CD4-positive, alpha-beta T cell treated with Interleukin-4 for 4 hours (primary cell): ENCODE measurements at regions not wholly inside any gene's neighbourhood (a gene's known extent, or its start where the extent isn't known, plus 50 kb on each side); places are given as distances from the start of the nearest gene placed in this dataset.
"Not testable (repeated sequence)": the region's sequence is repeated elsewhere in the genome, so short reads cannot be mapped to it uniquely, and the experiment has no call there.

Source experiments
- DNase-seq: peaks from one replicate; pipeline ENCODE4 v3.0.0-alpha.2; 2020

- no peak for DNase-seq
Observed at GRCh38 chr14:104250175-104250574, 111.8 kb downstream of the KIF26A start.

DNA sequence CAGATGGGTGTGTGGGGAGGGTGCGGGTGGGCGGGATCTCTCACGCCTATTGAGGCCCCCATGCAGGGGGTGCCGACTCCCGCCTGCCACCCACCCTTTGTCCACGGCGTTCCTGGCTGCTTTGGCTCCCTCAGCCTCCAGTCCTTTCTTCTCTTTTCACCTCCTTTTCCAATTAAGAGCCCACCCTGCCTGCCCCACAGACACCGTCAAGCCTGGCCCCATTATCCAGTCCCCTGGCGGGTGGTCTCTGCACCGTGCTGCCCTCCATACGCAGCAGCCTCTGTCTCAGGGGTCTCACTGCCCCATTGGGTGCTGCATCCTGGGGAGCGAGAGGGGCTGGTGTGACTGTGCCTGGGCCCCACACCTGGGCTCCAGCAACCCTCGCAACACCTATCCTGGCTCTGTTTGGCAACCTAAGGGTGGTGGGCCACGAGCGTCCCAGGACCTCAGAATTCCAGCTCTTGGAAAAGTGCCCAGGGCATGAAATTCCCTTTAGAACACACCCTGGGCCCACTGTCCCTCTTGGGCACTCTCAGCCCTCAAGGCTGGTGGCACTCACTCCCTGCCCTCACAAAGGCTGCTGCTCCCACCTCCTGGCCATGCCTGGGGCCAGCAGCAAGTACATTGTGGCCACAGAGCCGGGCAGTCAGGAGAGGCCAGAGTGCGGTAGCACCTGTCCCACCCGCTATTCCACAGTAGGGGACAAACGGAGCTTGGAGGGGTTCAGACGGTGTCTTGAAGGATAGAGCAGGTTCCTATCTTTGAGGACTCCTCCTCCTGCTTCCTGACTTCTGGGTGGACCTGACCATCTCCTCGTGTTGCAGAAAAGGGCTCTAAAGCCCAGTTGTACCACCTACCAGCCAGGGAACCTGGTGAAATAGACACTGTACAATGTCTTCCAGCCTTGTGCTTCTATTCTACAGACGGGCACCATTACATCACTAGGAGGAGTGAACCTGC, 114.1 kb downstream of the KIF26A start:
- DNase-seq = no peak

DNA sequence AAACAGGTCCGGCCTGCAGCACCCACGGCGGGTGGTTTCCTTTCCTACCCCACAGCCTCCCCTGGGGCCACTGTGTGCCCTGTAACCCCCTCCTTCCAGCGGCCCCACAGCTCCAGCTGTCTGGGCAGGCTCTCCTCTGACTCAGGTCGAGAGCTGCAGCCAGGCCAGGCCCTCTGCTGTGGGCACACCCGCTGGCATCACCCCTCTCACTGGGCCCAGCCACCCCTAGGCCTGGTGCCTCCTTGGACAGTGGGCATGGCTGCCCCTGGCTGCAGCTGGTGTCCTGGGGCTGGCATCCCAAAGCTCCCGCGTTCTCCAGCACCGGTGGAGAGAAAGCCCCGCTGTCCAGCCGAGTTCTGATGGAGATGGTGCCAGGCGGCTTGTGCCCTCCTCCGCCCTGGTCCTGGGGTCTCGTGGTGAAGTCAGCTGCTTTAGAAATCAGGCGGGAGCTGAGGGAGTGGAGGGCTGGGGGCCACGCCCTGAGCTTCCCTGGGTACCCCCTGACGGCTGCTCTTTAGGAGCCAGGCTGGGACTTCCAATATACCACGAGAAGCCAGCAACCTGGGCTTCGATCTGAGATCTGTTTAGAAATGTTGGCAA, 114.9 kb downstream of the KIF26A start:
- DNase-seq = no peak

DNA sequence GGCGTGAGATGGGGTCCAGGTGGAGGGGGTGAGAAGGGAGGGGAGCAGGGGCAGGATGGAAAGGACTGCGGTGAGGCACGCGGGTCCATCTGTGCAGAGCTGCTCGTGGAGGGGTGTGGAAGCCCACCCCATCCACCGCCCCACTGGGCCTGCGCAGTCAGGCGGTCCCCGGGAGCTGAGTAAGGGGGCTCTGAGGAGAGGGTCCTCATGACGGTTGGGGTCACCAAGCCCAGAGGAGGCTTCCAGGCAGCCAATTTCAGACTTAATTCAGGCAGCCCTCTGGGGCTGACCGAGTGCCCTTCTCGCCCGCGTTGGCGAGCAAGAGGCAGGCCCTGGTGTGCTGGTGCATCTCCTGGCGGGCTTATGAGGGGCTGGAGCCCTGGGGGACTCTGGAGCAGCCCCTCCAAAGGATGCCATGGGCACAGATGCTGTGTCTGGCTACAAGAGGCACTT, 115.5 kb downstream of the KIF26A start:
- no peak for DNase-seq

DNA sequence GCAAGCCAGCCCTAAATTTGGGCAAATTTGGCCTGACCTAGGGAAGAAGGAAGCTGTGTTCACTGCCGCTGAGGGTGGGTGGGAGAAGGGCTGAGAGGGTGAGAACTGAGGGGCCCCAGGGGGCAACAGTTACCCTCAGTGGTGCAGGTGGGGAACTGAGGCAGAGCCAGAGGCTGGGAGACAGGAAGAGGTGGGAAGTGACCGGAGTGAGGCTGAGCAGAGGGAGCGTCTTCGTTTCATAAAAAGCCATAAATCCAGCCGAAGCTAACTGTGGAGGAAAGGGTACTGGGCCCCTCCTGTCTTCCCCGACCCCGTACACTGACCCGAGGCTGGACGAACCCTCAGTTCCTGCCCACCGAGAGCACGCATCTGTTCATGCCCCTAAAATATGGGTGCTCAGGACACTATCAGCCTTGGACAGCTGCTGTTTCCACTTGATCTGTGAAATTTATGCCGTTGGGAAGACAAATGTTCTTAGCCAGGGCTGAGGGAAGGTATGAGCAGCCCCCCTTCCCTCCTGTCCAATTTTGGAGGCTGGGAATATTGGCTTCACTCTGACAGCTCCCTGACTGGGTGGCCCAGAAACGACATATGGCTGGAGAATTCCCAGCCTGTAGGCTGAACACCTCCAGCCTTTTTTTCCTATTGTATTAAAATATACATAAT, 116.5 kb downstream of the KIF26A start:
- no peak for DNase-seq

GRCh38 chr14:104256025-104256424, 117.6 kb downstream of the KIF26A start:
- DNase-seq = no peak

- no peak for DNase-seq
Observed at GRCh38 chr14:104262515-104263514, 124.4 kb downstream of the KIF26A start.

DNA sequence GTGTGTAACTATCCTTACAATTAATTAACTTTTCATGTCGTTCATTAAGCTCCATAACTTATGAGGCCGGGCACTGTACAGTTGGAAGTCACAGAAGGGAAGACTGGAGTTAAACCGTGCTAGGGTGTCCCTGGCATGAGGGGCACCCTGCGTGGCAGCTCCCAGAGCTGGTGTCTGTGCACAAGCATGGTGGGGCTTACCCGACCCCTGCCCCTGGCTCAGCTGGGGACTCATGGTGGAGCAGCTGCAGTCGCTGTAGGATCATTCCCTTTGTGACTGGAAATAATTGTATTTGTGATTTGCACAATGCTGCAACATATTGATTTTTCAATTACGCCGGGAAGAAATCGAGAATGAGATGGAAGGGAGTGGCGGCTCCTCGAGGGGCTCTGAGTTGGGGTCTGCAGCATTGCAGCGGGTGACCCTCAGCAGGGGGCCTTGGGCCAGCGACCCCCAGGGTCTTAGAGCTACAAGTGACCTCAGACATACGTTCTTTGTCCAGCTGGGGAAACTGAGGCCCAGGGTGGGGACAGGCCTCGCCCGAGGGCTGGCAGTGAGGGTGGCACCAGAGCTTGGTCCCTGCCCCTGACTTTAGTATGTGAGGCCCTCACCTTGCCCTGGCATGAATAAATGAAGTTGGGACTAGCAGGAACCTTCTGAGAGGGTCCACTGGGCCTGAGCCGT, 125.4 kb downstream of the KIF26A start:
- no peak for DNase-seq

DNA sequence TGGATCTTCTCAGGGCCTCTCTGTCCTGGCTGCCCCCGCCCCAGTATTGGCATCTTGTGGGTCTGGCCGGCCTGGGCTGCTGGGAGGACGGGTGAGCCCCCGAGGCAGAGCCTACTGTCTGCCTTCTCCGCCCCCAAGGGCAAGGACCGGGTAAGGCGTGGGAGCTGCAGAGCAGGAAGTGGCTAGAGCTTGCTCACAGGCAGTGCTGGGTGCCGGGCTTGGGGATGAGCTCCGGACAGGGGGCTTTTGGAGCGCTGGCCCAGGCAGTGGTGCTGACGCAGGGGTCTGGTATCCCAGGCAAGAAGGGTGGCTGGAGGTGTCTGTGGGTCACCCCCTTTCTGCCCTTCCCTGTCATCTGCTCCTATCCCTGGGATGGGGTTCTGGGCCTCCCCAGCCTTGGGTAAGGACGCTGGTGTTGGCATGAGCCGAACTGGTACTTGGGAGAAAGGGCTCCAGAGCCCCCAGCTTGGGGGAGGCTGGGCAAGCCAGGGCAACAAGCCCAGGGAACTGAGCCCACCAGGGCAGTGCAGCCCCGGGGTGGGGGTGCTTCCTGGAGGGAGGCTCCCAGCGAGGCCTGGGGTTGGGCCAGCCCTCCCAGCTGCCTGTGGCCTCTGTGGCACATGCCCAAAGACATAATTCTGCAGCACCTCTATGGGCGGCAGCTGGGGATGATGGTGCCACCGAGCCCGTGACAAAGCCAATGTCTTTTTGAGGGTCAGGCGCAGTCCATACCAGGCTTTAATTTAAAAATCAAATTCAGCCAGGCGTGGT, 126.3 kb downstream of the KIF26A start:
- no peak for DNase-seq

DNA sequence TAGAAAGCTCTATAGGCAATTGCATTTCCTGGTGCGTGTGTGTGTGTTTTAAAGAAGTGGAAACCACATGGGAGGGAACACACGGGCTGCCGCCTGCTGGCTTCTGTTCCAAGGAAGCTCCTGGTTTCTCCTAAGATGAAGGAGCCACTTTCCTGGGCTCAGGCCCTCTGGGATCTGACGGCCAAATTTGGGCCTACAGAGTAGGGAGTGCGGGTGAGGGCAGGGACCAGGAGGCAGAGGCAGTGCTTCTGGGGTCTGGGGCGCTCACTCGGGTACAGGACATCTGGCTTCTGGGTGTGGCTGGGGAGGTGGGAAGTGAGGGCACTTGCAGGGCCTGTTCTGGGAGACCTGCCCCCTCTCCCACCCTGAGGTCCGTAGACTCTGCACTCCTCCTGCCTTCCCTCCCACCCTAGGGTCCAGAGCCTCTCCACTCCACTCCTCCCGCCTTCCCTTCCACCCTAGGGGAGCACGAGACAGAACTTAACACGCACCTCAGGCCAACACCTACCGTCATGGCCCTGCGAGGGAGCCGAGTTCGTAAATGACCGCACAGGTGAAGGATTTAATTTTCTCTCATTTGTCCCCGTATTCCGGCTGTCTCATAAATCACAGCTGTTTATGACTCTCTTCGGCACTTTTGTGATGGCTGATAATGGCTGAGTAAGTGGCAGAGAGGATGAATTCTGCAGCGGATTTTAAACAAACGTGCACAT, 127.7 kb downstream of the KIF26A start:
- DNase-seq = no peak

- DNase-seq = no peak
Observed at GRCh38 chr14:104266631-104267575, 128.5 kb downstream of the KIF26A start.

GRCh38 chr14:104267895-104268294, 129.5 kb downstream of the KIF26A start:
- no peak for DNase-seq

- no peak for DNase-seq
Observed at GRCh38 chr14:104268295-104268694, 129.9 kb downstream of the KIF26A start.

GRCh38 chr14:104268725-104269436, 130.5 kb downstream of the KIF26A start:
- DNase-seq = no peak

DNA sequence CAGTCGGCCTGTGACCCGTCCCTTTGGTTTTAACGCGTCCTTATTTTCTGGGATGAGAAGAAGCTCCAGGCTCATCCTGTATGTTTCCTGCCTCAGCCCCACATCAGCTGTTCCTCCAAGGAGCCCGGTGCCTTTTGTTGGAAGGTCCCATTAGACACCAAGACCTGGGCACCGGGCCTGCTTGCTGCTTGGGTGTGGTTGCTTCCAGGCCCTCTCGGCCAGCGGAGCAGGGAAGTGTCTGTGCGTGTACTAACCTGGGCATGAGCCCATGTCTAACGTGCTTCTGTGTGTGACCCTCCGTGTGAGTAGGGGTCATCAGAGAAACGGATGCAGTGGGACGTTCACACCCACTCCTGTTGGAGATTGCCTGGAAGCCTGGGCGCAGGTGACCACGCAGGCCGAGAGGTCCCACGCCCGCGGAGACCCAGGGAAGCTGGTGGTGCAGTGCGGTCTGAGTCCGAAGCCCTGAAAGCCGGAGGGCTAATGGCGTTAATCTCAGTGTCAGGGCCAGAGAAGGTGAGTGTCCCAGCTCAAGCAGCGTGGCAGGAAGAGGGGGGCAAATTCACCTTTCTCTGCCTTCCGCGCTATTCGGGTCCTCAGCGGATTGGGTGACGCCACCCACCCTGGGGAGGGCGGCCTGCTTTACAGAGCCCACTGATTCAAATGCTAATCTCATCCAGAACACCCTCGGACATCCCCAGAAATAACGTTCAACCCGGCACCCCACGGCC, 131.3 kb downstream of the KIF26A start:
- not testable (repeated sequence) for DNase-seq

GRCh38 chr14:104271391-104271790, 133.0 kb downstream of the KIF26A start:
- DNase-seq = no peak

DNA sequence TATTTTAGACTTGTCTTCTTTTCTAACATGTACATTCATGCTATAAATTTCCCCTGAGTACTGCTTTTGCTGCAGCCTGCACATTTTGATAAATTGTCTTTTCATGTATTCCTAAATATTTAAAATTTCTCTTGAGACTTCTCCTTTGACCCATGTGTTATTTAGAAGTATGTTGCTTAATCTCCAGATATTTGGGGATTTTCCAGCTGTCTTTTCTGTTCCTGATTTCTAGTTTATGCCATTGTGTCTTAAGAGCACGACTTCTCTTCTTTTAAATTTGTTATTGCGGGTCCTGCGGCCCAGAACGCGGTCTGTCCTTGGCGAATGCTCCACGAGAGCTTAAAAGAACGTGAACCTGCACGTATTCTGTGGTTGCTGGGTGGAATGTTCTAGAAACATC, 136.4 kb downstream of the KIF26A start:
- DNase-seq = no peak
